ENCODE measurements at regions not wholly inside any gene's neighbourhood (a gene's known extent, or its start where the extent isn't known, plus 50 kb on each side); places are given as distances from the start of the nearest gene placed in this dataset.

DNA sequence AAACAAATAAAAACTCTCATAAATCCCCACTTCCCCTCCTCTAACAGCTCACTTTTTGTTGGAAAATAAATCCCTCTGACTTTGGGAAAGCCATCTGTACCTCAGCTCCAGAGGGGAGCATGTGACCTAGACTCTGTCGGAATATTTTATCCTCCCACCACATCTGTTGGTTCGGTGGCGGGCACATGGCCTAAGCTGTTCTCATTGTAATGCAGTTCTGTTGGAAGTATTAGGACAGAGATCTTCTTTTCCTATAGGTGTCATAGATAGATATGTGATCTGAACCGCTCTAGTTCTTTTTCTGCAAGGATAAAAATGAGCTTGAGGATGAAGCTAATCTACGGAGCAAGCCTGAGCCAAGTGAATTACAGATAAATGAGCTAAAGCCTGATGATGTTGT lies 50.5 kb upstream of the EPS8L3 start:
- H3K27ac Mint-ChIP-seq: no peak overlapping the region
- POLR2A ChIA-PET: no interaction called here

More for the DNA sequence above, 50.5 kb upstream of the EPS8L3 start:
- Mint-ChIP-seq H3K36me3 (peaks cover 9% of the 10 kb centered on the region), H3K27me3 (ENCODE audit: low read depth) (no peaks in the 10 kb centered on the region; the same call in 1 of the 2 replicates), H3K9me3 (peaks cover 17% of the 10 kb centered on the region), H3K4me3 (no peak overlapping the region), H3K4me1 (no peaks in the 10 kb centered on the region)
- CTCF ChIA-PET: interaction anchor here (2.6 kb wide), 1 partner anchor 170 kb away, joined by 11 read pairs; the partner anchor contains the start of gene AHCYL1
- no peak for TF ChIP-seq ATF2 (CRISPR knock-in tag; IDR thresholded peaks at IDR 0.05; ENCODE audit: borderline replicate concordance, low read depth)
- TF ChIP-seq NFATC4 (CRISPR knock-in tag; IDR thresholded peaks at IDR 0.05): no peak
- TF ChIP-seq AR (CRISPR knock-in tag; IDR thresholded peaks at IDR 0.05): no peak
- no peak for TF ChIP-seq IRF2 (CRISPR knock-in tag; IDR thresholded peaks at IDR 0.05; ENCODE audit: borderline replicate concordance, low read depth)
- no peak for TF ChIP-seq ZNF219 (CRISPR knock-in tag; IDR thresholded peaks at IDR 0.05; ENCODE audit: borderline replicate concordance)
- TF ChIP-seq NR1H2 (CRISPR knock-in tag; IDR thresholded peaks at IDR 0.05): no peak
- no peak for TF ChIP-seq MLX (CRISPR knock-in tag; IDR thresholded peaks at IDR 0.05)
- TF ChIP-seq TEAD4 (CRISPR knock-in tag; IDR thresholded peaks at IDR 0.05): no peak
- no peak for TF ChIP-seq NFE2L1 (CRISPR knock-in tag; IDR thresholded peaks at IDR 0.05)
- TF ChIP-seq ZNF232 (CRISPR knock-in tag; IDR thresholded peaks at IDR 0.05): no peak
- TF ChIP-seq, protein P1, sequence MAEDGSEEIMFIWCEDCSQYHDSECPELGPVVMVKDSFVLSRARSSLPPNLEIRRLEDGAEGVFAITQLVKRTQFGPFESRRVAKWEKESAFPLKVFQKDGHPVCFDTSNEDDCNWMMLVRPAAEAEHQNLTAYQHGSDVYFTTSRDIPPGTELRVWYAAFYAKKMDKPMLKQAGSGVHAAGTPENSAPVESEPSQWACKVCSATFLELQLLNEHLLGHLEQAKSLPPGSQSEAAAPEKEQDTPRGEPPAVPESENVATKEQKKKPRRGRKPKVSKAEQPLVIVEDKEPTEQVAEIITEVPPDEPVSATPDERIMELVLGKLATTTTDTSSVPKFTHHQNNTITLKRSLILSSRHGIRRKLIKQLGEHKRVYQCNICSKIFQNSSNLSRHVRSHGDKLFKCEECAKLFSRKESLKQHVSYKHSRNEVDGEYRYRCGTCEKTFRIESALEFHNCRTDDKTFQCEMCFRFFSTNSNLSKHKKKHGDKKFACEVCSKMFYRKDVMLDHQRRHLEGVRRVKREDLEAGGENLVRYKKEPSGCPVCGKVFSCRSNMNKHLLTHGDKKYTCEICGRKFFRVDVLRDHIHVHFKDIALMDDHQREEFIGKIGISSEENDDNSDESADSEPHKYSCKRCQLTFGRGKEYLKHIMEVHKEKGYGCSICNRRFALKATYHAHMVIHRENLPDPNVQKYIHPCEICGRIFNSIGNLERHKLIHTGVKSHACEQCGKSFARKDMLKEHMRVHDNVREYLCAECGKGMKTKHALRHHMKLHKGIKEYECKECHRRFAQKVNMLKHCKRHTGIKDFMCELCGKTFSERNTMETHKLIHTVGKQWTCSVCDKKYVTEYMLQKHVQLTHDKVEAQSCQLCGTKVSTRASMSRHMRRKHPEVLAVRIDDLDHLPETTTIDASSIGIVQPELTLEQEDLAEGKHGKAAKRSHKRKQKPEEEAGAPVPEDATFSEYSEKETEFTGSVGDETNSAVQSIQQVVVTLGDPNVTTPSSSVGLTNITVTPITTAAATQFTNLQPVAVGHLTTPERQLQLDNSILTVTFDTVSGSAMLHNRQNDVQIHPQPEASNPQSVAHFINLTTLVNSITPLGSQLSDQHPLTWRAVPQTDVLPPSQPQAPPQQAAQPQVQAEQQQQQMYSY (CRISPR knock-in tag; IDR thresholded peaks at IDR 0.05): no peak
- TF ChIP-seq CREB1 (CRISPR knock-in tag; IDR thresholded peaks at IDR 0.05): no peak
- no peak for TF ChIP-seq FOXK1 (CRISPR knock-in tag; IDR thresholded peaks at IDR 0.05)
- TF ChIP-seq CREM (CRISPR knock-in tag; IDR thresholded peaks at IDR 0.05): no peak
- no peak for TF ChIP-seq GABPB1 (CRISPR knock-in tag; IDR thresholded peaks at IDR 0.05)
- TF ChIP-seq, protein P2, sequence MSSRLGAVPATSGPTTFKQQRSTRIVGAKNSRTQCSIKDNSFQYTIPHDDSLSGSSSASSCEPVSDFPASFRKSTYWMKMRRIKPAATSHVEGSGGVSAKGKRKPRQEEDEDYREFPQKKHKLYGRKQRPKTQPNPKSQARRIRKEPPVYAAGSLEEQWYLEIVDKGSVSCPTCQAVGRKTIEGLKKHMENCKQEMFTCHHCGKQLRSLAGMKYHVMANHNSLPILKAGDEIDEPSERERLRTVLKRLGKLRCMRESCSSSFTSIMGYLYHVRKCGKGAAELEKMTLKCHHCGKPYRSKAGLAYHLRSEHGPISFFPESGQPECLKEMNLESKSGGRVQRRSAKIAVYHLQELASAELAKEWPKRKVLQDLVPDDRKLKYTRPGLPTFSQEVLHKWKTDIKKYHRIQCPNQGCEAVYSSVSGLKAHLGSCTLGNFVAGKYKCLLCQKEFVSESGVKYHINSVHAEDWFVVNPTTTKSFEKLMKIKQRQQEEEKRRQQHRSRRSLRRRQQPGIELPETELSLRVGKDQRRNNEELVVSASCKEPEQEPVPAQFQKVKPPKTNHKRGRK (CRISPR knock-in tag; IDR thresholded peaks at IDR 0.05; ENCODE audit: borderline replicate concordance): no peak
- no peak for TF ChIP-seq ZNF416 (CRISPR knock-in tag; IDR thresholded peaks at IDR 0.05)
- TF ChIP-seq FOXP1 (CRISPR knock-in tag; IDR thresholded peaks at IDR 0.05; ENCODE audit: borderline replicate concordance): no peak
- TF ChIP-seq FOXJ3 (CRISPR knock-in tag; IDR thresholded peaks at IDR 0.05; ENCODE audit: borderline replicate concordance): no peak
- no peak for TF ChIP-seq ATF1 (CRISPR knock-in tag; IDR thresholded peaks at IDR 0.05)
- no peak for DNase-seq (ENCODE audit: low spot score)
- no peak for ATAC-seq
